GM08714 (cell line): ENCODE measurements at regions not wholly inside any gene's neighbourhood (a gene's known extent, or its start where the extent isn't known, plus 50 kb on each side); places are given as distances from the start of the nearest gene placed in this dataset.
"Not testable (repeated sequence)": the region's sequence is repeated elsewhere in the genome, so short reads cannot be mapped to it uniquely, and the experiment has no call there.

Experiments used
- H3K4me3 ChIP-seq: fragments of 200-500 bp; sonication (Bioruptor generic); 2 replicates; pipeline ENCODE4 v1.5.1; 2014; ENCODE audit warnings: mild to moderate bottlenecking, low read length, inconsistent platforms
- ZNF274 ChIP-seq: IDR thresholded peaks from 2 replicates; pipeline ENCODE4 v1.6.1; 2012; ENCODE audit warnings: mild to moderate bottlenecking, low read depth, low read length

GRCh38 chr2:58757971-58758370, 516.8 kb upstream of the FANCL start:
- H3K4me3 ChIP-seq = no peak overlapping the region
- TF ChIP-seq ZNF274 = no peak

- no peak overlapping the region for H3K4me3 ChIP-seq
- no peak for TF ChIP-seq ZNF274
Measured at GRCh38 chr2:58756336-58756735, 515.2 kb upstream of the FANCL start.

- H3K4me3 ChIP-seq = not testable (repeated sequence)
Measured at GRCh38 chr2:58752507-58752906, 511.4 kb upstream of the FANCL start.

- not testable (repeated sequence) for H3K4me3 ChIP-seq
Measured at GRCh38 chr2:58751676-58752075, 510.6 kb upstream of the FANCL start.

- H3K4me3 ChIP-seq = no peak overlapping the region
- TF ChIP-seq ZNF274 = no peak
Measured at GRCh38 chr2:58749041-58749440, 507.9 kb upstream of the FANCL start.

GRCh38 chr2:58745334-58745733, 504.2 kb upstream of the FANCL start:
- H3K4me3 ChIP-seq = not testable (repeated sequence)

- no peak for TF ChIP-seq ZNF274
- no peak overlapping the region for H3K4me3 ChIP-seq
Measured at GRCh38 chr2:58740426-58740825, 499.3 kb upstream of the FANCL start.

- H3K4me3 ChIP-seq = no peak overlapping the region
- TF ChIP-seq ZNF274 = no peak
Measured at GRCh38 chr2:58739033-58739432, 497.9 kb upstream of the FANCL start.

GRCh38 chr2:58734365-58734764, 493.2 kb upstream of the FANCL start:
- no peak for TF ChIP-seq ZNF274
- no peak overlapping the region for H3K4me3 ChIP-seq

- no peak for TF ChIP-seq ZNF274
- H3K4me3 ChIP-seq = no peak overlapping the region
Measured at GRCh38 chr2:58732999-58733398, 491.9 kb upstream of the FANCL start.

GRCh38 chr2:58731488-58731869, 490.4 kb upstream of the FANCL start:
- H3K4me3 ChIP-seq = no peak overlapping the region
- TF ChIP-seq ZNF274 = no peak

- no peak for TF ChIP-seq ZNF274
- H3K4me3 ChIP-seq = no peak overlapping the region
Measured at GRCh38 chr2:58730764-58731487, 489.8 kb upstream of the FANCL start.

- TF ChIP-seq ZNF274 = no peak
Measured at GRCh38 chr2:58727981-58728656, 487.0 kb upstream of the FANCL start.

GRCh38 chr2:58721912-58722591, 480.9 kb upstream of the FANCL start:
- TF ChIP-seq ZNF274 = no peak
- no peak overlapping the region for H3K4me3 ChIP-seq

More at GRCh38 chr2:58727981-58728656, 487.0 kb upstream of the FANCL start:
- no peak overlapping the region for H3K4me3 ChIP-seq
